Neural progenitor cell (in vitro differentiated cells): ENCODE measurements at regions not wholly inside any gene's neighbourhood (a gene's known extent, or its start where the extent isn't known, plus 50 kb on each side); places are given as distances from the start of the nearest gene placed in this dataset.
A peak's percentile ranks its signal among the peaks of the same experiment; 100 is the strongest.
"Not testable (repeated sequence)": the region's sequence is repeated elsewhere in the genome, so short reads cannot be mapped to it uniquely, and the experiment has no call there.

Source experiments
- CTCF ChIP-seq: fragments of 200-600 bp; sonication (generic); IDR thresholded peaks from 2 replicates; pipeline ENCODE4 v1.5.1; 2017; ENCODE audit warnings: antibody characterized with exemption, mild to moderate bottlenecking
- EZH2 ChIP-seq: fragments of 200-600 bp; sonication (generic); IDR thresholded peaks from 2 replicates; pipeline ENCODE4 v1.6.1; 2017; ENCODE audit warnings: antibody characterized with exemption, mild to moderate bottlenecking, moderate library complexity
- EZH2phosphoT487 ChIP-seq: fragments of 200-600 bp; sonication (generic); IDR thresholded peaks from 2 replicates; pipeline ENCODE4 v1.6.1; 2017; ENCODE audit warnings: antibody characterized with exemption

- TF ChIP-seq CTCF: peak; percentile 59
- not testable (repeated sequence) for TF ChIP-seq EZH2, EZH2phosphoT487
Observed at GRCh38 chr5:62224987-62225601, 80.9 kb upstream of the KIF2A start.
